GM12872 (cell line): ENCODE measurements at regions not wholly inside any gene's neighbourhood (a gene's known extent, or its start where the extent isn't known, plus 50 kb on each side); places are given as distances from the start of the nearest gene placed in this dataset.

Source experiments
- CTCF ChIP-seq: IDR thresholded peaks from 3 replicates; pipeline ENCODE4 v1.5.1; 2011; ENCODE audit warnings: low read depth, mild to moderate bottlenecking, low read length, moderate library complexity; ENCODE audit not compliant: insufficient read depth

GRCh38 chr7:121488111-121488650 lies 92.1 kb upstream of the FAM3C start:
- TF ChIP-seq CTCF, result no peak

GRCh38 chr7:121486590-121486989 lies 90.5 kb upstream of the FAM3C start:
- TF ChIP-seq CTCF, result no peak

- TF ChIP-seq CTCF, result no peak
Measured at GRCh38 chr7:121485467-121486243, 89.5 kb upstream of the FAM3C start.

GRCh38 chr7:121484089-121484763 lies 88.1 kb upstream of the FAM3C start:
- no peak for TF ChIP-seq CTCF

- TF ChIP-seq CTCF, result no peak
Measured at GRCh38 chr7:121480566-121481335, 84.6 kb upstream of the FAM3C start.

GRCh38 chr7:121480058-121480457 lies 84.0 kb upstream of the FAM3C start:
- TF ChIP-seq CTCF, result no peak

- no peak for TF ChIP-seq CTCF
Measured at GRCh38 chr7:121479466-121479865, 83.4 kb upstream of the FAM3C start.
